ENCODE measurements at regions not wholly inside any gene's neighbourhood (a gene's known extent, or its start where the extent isn't known, plus 50 kb on each side); places are given as distances from the start of the nearest gene placed in this dataset.

GRCh38 chrX:98380106-98380505 lies 1496.4 kb downstream of the RPA4 start:
- Mint-ChIP-seq H3K4me1 (peaks cover 18% of the 10 kb centered on the region), H3K36me3 (ENCODE audit: low read depth) (peaks cover 5% of the 10 kb centered on the region), H3K27me3 (ENCODE audit: low read depth, poor library complexity) (no peaks in the 10 kb centered on the region), H3K27ac (no peak overlapping the region), H3K9me3 (peaks cover 24% of the 10 kb centered on the region), H3K4me3 (peak overlapping the region; percentile 58)
- TF ChIP-seq, protein P1, sequence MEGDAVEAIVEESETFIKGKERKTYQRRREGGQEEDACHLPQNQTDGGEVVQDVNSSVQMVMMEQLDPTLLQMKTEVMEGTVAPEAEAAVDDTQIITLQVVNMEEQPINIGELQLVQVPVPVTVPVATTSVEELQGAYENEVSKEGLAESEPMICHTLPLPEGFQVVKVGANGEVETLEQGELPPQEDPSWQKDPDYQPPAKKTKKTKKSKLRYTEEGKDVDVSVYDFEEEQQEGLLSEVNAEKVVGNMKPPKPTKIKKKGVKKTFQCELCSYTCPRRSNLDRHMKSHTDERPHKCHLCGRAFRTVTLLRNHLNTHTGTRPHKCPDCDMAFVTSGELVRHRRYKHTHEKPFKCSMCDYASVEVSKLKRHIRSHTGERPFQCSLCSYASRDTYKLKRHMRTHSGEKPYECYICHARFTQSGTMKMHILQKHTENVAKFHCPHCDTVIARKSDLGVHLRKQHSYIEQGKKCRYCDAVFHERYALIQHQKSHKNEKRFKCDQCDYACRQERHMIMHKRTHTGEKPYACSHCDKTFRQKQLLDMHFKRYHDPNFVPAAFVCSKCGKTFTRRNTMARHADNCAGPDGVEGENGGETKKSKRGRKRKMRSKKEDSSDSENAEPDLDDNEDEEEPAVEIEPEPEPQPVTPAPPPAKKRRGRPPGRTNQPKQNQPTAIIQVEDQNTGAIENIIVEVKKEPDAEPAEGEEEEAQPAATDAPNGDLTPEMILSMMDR (IDR thresholded peaks at IDR 0.05): no peak
- peak; percentile 8 for DNase-seq

- H3K27me3 Mint-ChIP-seq (ENCODE audit: low read depth, poor library complexity): no peaks in the 10 kb centered on the region
- peak overlapping the region; percentile 58 for H3K4me3 Mint-ChIP-seq
- H3K27ac Mint-ChIP-seq: peak overlapping the region; percentile 45
- H3K9me3 Mint-ChIP-seq: peaks cover 23% of the 10 kb centered on the region
- DNase-seq: peak; percentile 5
- H3K4me1 Mint-ChIP-seq: peaks cover 18% of the 10 kb centered on the region
- peaks cover 5% of the 10 kb centered on the region for H3K36me3 Mint-ChIP-seq (ENCODE audit: low read depth)
- TF ChIP-seq, protein P1 (IDR thresholded peaks at IDR 0.05): no peak
Measured at GRCh38 chrX:98380556-98380955, 1496.8 kb downstream of the RPA4 start.

- Mint-ChIP-seq H3K27me3 (ENCODE audit: low read depth, poor library complexity) (no peaks in the 10 kb centered on the region), H3K36me3 (ENCODE audit: low read depth) (no peaks in the 10 kb centered on the region), H3K4me3 (no peak overlapping the region), H3K27ac (no peak overlapping the region), H3K4me1 (no peaks in the 10 kb centered on the region), H3K9me3 (peaks cover 22% of the 10 kb centered on the region)
- TF ChIP-seq, protein P1 (IDR thresholded peaks at IDR 0.05): no peak
- no peak for DNase-seq
Measured at GRCh38 chrX:98398542-98398941, 1514.8 kb downstream of the RPA4 start.

DNA sequence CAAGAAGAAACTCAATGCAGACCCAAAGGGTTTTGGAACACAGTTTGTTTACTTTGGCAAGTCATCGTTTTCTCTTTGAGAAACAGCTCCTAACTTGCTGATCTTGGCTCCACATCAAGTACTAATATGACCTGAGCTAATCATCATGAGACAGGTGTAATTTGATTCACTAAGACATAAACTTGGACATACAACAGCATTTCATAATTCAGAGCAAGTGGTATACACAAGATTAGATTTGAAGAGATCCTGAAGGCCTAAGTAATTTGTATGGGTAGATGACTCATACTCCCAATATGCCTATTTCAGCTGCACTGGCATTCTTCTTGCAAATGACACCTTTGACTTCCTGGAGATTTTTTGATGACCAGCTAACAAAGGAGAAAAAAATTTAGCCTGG lies 1521.7 kb downstream of the RPA4 start:
- H3K36me3 Mint-ChIP-seq (ENCODE audit: low read depth): no peaks in the 10 kb centered on the region
- DNase-seq: no peak
- no peaks in the 10 kb centered on the region for H3K9me3 Mint-ChIP-seq
- TF ChIP-seq, protein P1 (IDR thresholded peaks at IDR 0.05): no peak
- H3K27me3 Mint-ChIP-seq (ENCODE audit: low read depth, poor library complexity): peaks cover under 1% of the 10 kb centered on the region
- peaks cover 8% of the 10 kb centered on the region for H3K4me1 Mint-ChIP-seq
- H3K4me3 Mint-ChIP-seq: no peak overlapping the region
- no peak overlapping the region for H3K27ac Mint-ChIP-seq

- Mint-ChIP-seq H3K36me3 (ENCODE audit: low read depth) (no peaks in the 10 kb centered on the region), H3K9me3 (no peaks in the 10 kb centered on the region), H3K4me1 (peaks cover 8% of the 10 kb centered on the region), H3K27ac (peak overlapping the region; percentile 53), H3K4me3 (peak overlapping the region; percentile 8), H3K27me3 (ENCODE audit: low read depth, poor library complexity) (peaks cover 4% of the 10 kb centered on the region)
- peak; percentile 3 for DNase-seq
- TF ChIP-seq, protein P1 (IDR thresholded peaks at IDR 0.05): no peak
Measured at GRCh38 chrX:98407584-98407983, 1523.9 kb downstream of the RPA4 start.

DNA sequence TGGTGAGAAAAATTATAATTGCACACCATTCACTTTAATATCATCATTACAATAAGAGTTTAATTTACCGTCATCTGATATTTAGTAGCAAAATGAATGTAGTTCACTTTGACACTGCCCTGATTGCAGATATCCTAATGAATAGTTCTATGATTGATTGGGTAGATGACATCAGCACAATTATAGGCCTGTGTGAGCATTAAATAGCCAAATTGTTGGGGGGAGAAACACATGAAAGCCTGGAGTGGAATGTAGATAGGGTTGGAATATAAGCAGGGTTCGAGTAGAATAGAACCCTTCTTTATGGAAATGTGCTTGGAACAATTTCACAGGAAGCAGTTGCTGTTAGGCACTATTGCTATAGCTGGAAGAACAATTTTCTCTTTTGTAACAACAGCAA lies 1526.2 kb downstream of the RPA4 start:
- Mint-ChIP-seq H3K4me1 (peaks cover 8% of the 10 kb centered on the region), H3K4me3 (no peak overlapping the region), H3K27ac (no peak overlapping the region), H3K9me3 (peaks cover 8% of the 10 kb centered on the region), H3K27me3 (ENCODE audit: low read depth, poor library complexity) (peaks cover 4% of the 10 kb centered on the region), H3K36me3 (ENCODE audit: low read depth) (no peaks in the 10 kb centered on the region)
- TF ChIP-seq, protein P1 (IDR thresholded peaks at IDR 0.05): no peak
- no peak for DNase-seq

Data from nephron progenitor cell (in vitro differentiated cells).